Endothelial cell of umbilical vein (primary cell): ENCODE measurements at regions not wholly inside any gene's neighbourhood (a gene's known extent, or its start where the extent isn't known, plus 50 kb on each side); places are given as distances from the start of the nearest gene placed in this dataset.

ENCODE experiments used
- BruUV-seq: library from RNA; stranded (reverse); fragments of 400-500 nt; replicated peaks from 2 replicates; lab custom pipeline; 2021; lab: Mats Ljungman, UMichigan
- CTCF ChIA-PET: fragments of 300-600, 350-600 bp; sonication (Branson Sonifier 250); formaldehyde crosslinking; loops from one replicate; lab custom pipeline; 2021; ENCODE audit warnings: antibody characterized with exemption, inconsistent platforms; lab: Charles Lee
- POLR2A ChIA-PET: fragments of 300-600, 350-600 bp; sonication (Branson Sonifier 250); formaldehyde crosslinking; loops from one replicate; lab custom pipeline; 2021; ENCODE audit warnings: antibody characterized with exemption, inconsistent platforms; lab: Charles Lee
- DNase-seq: peaks from one replicate; pipeline ENCODE4 v3.0.0-alpha.2; 2011; ENCODE audit warnings: low read depth, low spot score
- FAIRE-seq: peaks from 2 replicates; lab custom pipeline; 2011; peaks lifted over from hg19 to GRCh38; lab: Jason Lieb, UNC
- H2AFZ ChIP-seq: 2 replicates; pipeline ENCODE4 v1.6.0; 2012; ENCODE audit warnings: low read depth, low read length, control low read depth, inconsistent platforms
- H3K27ac ChIP-seq: 2 replicates; pipeline ENCODE4 v1.5.1; 2011; ENCODE audit warnings: low read depth, mild to moderate bottlenecking, control low read depth, low read length, moderate library complexity; ENCODE audit not compliant: insufficient read depth
- H3K27me3 ChIP-seq, 2 experiments: 2 replicates each; pipeline versions ENCODE4 v1.6.0 to v1.6.1; 2011; ENCODE audit warnings: low read length in 2 of 2, mixed read lengths in 1 of 2; ENCODE audit not compliant: control insufficient read depth in 2 of 2, insufficient read depth in 2 of 2
- H3K36me3 ChIP-seq, 2 experiments: 2 replicates in 1 of 2; 3 replicates in 1 of 2; pipeline ENCODE4 v1.5.1; 2011; ENCODE audit warnings: low read length in 2 of 2, mild to moderate bottlenecking in 1 of 2, moderate library complexity in 1 of 2; ENCODE audit not compliant: control insufficient read depth in 2 of 2, insufficient read depth in 2 of 2; ENCODE audit errors: extremely low read depth in 1 of 2
- H3K4me1 ChIP-seq: 3 replicates; pipeline ENCODE4 v1.5.1; 2011; ENCODE audit warnings: mild to moderate bottlenecking, low read length; ENCODE audit not compliant: control insufficient read depth, insufficient read depth; ENCODE audit errors: extremely low read depth
- H3K4me2 ChIP-seq: 2 replicates; pipeline ENCODE4 v1.6.1; 2011; ENCODE audit warnings: low read length, control low read depth, mixed read lengths; ENCODE audit not compliant: insufficient read depth
- H3K4me3 ChIP-seq, 3 experiments: fragments of 200-600 bp in 1 of 3; sonication (generic), shearing (Covaris generic) in 1 of 3; replicated peaks in 1 of 3; 2 replicates each; pipeline ENCODE4 v1.5.1; 2011 to 2016; ENCODE audit warnings: control low read depth in 3 of 3, low read length in 3 of 3, mild to moderate bottlenecking in 2 of 3, inconsistent platforms in 1 of 3, low read depth in 1 of 3, moderate library complexity in 1 of 3; ENCODE audit not compliant: insufficient read depth in 1 of 3
- H3K79me2 ChIP-seq: 2 replicates; pipeline ENCODE4 v1.6.0; 2012; ENCODE audit warnings: low read length, inconsistent platforms; ENCODE audit not compliant: control insufficient read depth, insufficient read depth
- H3K9ac ChIP-seq: replicated peaks from 2 replicates; pipeline ENCODE3; 2011; ENCODE audit warnings: low read length, control low read depth; ENCODE audit not compliant: insufficient read depth; ENCODE audit errors: extremely low read depth
- H3K9me1 ChIP-seq: replicated peaks from 3 replicates; pipeline ENCODE4 v1.6.0; 2011; ENCODE audit warnings: mild to moderate bottlenecking, low read length; ENCODE audit not compliant: control insufficient read depth, insufficient read depth; ENCODE audit errors: extremely low read depth
- H3K9me3 ChIP-seq: replicated peaks from 2 replicates; pipeline ENCODE4 v1.5.1; 2012; ENCODE audit warnings: low read length, inconsistent platforms; ENCODE audit not compliant: control insufficient read depth, insufficient read depth
- H4K20me1 ChIP-seq: replicated peaks from 2 replicates; pipeline ENCODE3; 2011; ENCODE audit warnings: mild to moderate bottlenecking, low read length; ENCODE audit not compliant: control insufficient read depth, insufficient read depth; ENCODE audit errors: extremely low read depth
- EZH2 ChIP-seq: IDR thresholded peaks from 2 replicates; pipeline ENCODE4 v1.6.1; 2012; ENCODE audit warnings: borderline replicate concordance, low read depth, mild to moderate bottlenecking, moderate library complexity, low read length, inconsistent platforms; ENCODE audit not compliant: severe bottlenecking
- FOS ChIP-seq: IDR thresholded peaks from 2 replicates; pipeline ENCODE4 v1.6.1; 2011; ENCODE audit warnings: mild to moderate bottlenecking, low read length, moderate library complexity, borderline replicate concordance; ENCODE audit not compliant: insufficient read depth
- GATA2 ChIP-seq: IDR thresholded peaks from 2 replicates; pipeline ENCODE4 v1.7.0; 2011; ENCODE audit warnings: low read depth, mild to moderate bottlenecking, moderate library complexity, mixed read lengths, low read length; ENCODE audit not compliant: insufficient read length, insufficient read depth
- JUN ChIP-seq: IDR thresholded peaks from 2 replicates; pipeline ENCODE4 v1.6.1; 2011; ENCODE audit warnings: borderline replicate concordance, low read depth; ENCODE audit not compliant: insufficient read length, insufficient read depth
- MAX ChIP-seq: IDR thresholded peaks from 2 replicates; pipeline ENCODE4 v1.6.1; 2011; ENCODE audit not compliant: insufficient read depth, insufficient read length
- MYC ChIP-seq: IDR thresholded peaks from one replicate; pipeline ENCODE4 v1.6.1; 2011; ENCODE audit warnings: mild to moderate bottlenecking, low read depth, low read length
- POLR2A ChIP-seq: IDR thresholded peaks from 2 replicates; pipeline ENCODE4 v1.6.1; 2012; ENCODE audit warnings: low read depth, mild to moderate bottlenecking, control low read depth, low read length
- POLR2AphosphoS5 ChIP-seq: IDR thresholded peaks from 2 replicates; pipeline ENCODE4 v1.6.1; 2012; ENCODE audit warnings: low read depth, mild to moderate bottlenecking, control low read depth, low read length, moderate library complexity; ENCODE audit not compliant: insufficient read depth
- dilution Hi-C: fragments of 300-500 bp; cut with MboI; formaldehyde crosslinking; loops from one replicate; pipeline ENCODE4 v1.15.0; 2019; ENCODE audit warnings: low sequenced_read_pairs; ENCODE audit not compliant: extremely low pct_ligation_motif_present
- intact Hi-C: fragments of 100-400 bp; cut with micrococcal nuclease; formaldehyde crosslinking; loops from one replicate; pipeline ENCODE4 v1.10.0; 2022
- TF ChIP-seq, protein P1 (sequence below), 2 donors: IDR thresholded peaks; 1 replicate in 1 of 2; 2 replicates in 1 of 2; pipeline ENCODE4 v1.5.1; 2011; ENCODE audit warnings: low read length in 2 of 2, mild to moderate bottlenecking in 2 of 2, moderate library complexity in 2 of 2, control low read depth in 1 of 2, inconsistent platforms in 1 of 2, low read depth in 1 of 2; ENCODE audit not compliant: insufficient read depth in 1 of 2; ENCODE audit errors: extremely low read depth in 1 of 2

GRCh38 chr1:47707503-47707902 is 269.7 kb downstream of the FOXD2 start:
- intact Hi-C loops, result no loop called here
- no peak for FAIRE-seq
- CTCF ChIA-PET, result interaction anchor here (3.9 to 12.6 kb wide), 4 partner anchors 19 to 273 kb away, joined by 34 to 416 read pairs (median 108); partner anchors contain the start of gene FOXD2

GRCh38 chr1:47708019-47708535 is 270.2 kb downstream of the FOXD2 start:
- Histone ChIP-seq H3K36me3 (no peaks in the 10 kb centered on the region), H3K9me3 (no peaks in the 10 kb centered on the region), H4K20me1 (no peaks in the 10 kb centered on the region), H3K9ac (no peak overlapping the region), H3K79me2 (no peaks in the 10 kb centered on the region), H3K4me3 (no peak overlapping the region), H3K27ac (no peak overlapping the region), H2AFZ (no peak overlapping the region), H3K4me2 (no peak overlapping the region), H3K4me1 (peaks cover 7% of the 10 kb centered on the region), H3K27me3 (peaks cover 46 to 64% of the 10 kb centered on the region in 2 experiments), H3K9me1 (no peaks in the 10 kb centered on the region)
- no TSS peak for BruUV-seq
- intact Hi-C loops (no loop called here), dilution Hi-C loops (no loop called here)
- POLR2A ChIA-PET, result no interaction called here
- FAIRE-seq (no peak), DNase-seq (no peak)
- CTCF ChIA-PET, result interaction anchor here (3.0 to 12.6 kb wide), 4 partner anchors 18 to 274 kb away, joined by 35 to 416 read pairs (median 130); partner anchors contain the start of gene FOXD2
- TF ChIP-seq GATA2 (no peak), POLR2AphosphoS5 (no peak), MAX (no peak), FOS (no peak), MYC (no peak), JUN (no peak), EZH2 (no peak), POLR2A (no peak)
- TF ChIP-seq, protein P1, sequence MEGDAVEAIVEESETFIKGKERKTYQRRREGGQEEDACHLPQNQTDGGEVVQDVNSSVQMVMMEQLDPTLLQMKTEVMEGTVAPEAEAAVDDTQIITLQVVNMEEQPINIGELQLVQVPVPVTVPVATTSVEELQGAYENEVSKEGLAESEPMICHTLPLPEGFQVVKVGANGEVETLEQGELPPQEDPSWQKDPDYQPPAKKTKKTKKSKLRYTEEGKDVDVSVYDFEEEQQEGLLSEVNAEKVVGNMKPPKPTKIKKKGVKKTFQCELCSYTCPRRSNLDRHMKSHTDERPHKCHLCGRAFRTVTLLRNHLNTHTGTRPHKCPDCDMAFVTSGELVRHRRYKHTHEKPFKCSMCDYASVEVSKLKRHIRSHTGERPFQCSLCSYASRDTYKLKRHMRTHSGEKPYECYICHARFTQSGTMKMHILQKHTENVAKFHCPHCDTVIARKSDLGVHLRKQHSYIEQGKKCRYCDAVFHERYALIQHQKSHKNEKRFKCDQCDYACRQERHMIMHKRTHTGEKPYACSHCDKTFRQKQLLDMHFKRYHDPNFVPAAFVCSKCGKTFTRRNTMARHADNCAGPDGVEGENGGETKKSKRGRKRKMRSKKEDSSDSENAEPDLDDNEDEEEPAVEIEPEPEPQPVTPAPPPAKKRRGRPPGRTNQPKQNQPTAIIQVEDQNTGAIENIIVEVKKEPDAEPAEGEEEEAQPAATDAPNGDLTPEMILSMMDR (IDR thresholded peaks at IDR 0.05; ENCODE audit: extremely low read depth in 1 of 2, insufficient read depth in 1 of 2, low read depth in 1 of 2, low read length in 2 of 2), result no peak

More at GRCh38 chr1:47707503-47707902, 269.7 kb downstream of the FOXD2 start:
- Histone ChIP-seq H3K36me3 (no peaks in the 10 kb centered on the region), H3K4me3 (no peak overlapping the region), H3K9me3 (no peaks in the 10 kb centered on the region), H3K79me2 (no peaks in the 10 kb centered on the region), H3K9ac (no peak overlapping the region), H3K27me3 (peaks cover 42 to 58% of the 10 kb centered on the region in 2 experiments), H4K20me1 (no peaks in the 10 kb centered on the region), H2AFZ (no peak overlapping the region), H3K9me1 (no peaks in the 10 kb centered on the region), H3K27ac (no peak overlapping the region), H3K4me2 (no peak overlapping the region), H3K4me1 (peaks cover 7% of the 10 kb centered on the region)
- no TSS peak for BruUV-seq
- POLR2A ChIA-PET, result no interaction called here
- no peak for TF ChIP-seq JUN
- no peak for TF ChIP-seq MAX
- no peak for DNase-seq
- dilution Hi-C loops, result no loop called here
